Stomach (tissue), 8 donors: ENCODE measurements at regions not wholly inside any gene's neighbourhood (a gene's known extent, or its start where the extent isn't known, plus 50 kb on each side); places are given as distances from the start of the nearest gene placed in this dataset.

Experiments used
- DNase-seq, 2 donors: peaks; one replicate each; pipeline versions ENCODE4 v3.0.0 to v3.0.0-alpha.2; 2013 to 2019
- H3K27ac ChIP-seq, 5 donors: fragments of 200-600 bp in 4 of 5; sonication (generic) in 4 of 5; one replicate each; pipeline ENCODE4 v1.5.1; 2013 to 2019; ENCODE audit warnings: mild to moderate bottlenecking in 1 of 5, moderate library complexity in 1 of 5
- H3K27me3 ChIP-seq, 3 donors: fragments of 200-600 bp; sonication (generic); one replicate each; pipeline ENCODE4 v1.5.1; 2017 to 2019; ENCODE audit warnings: mixed run types in 1 of 3
- H3K36me3 ChIP-seq, 4 donors: fragments of 200-600 bp; sonication (generic); 1 replicate in 3 of 4; 2 replicates in 1 of 4; pipeline ENCODE4 v1.5.1; 2016 to 2019
- H3K4me1 ChIP-seq, 4 donors: fragments of 200-600 bp; sonication (generic); one replicate each; pipeline ENCODE4 v1.5.1; 2016 to 2019
- H3K4me3 ChIP-seq, 4 donors: fragments of 200-600 bp; sonication (generic) in 3 of 4; one replicate each; pipeline ENCODE4 v1.5.1; 2016 to 2019; ENCODE audit warnings: mild to moderate bottlenecking in 1 of 4
- H3K9me3 ChIP-seq, 4 donors: fragments of 200-600 bp; sonication (generic); one replicate each; pipeline ENCODE4 v1.5.1; 2016 to 2019
- CTCF ChIP-seq, 7 experiments: fragments of 450-650 bp in 4 of 7; fragments of 200-600 bp in 3 of 7; sonication (generic) in 3 of 7; IDR thresholded peaks; one replicate each; pipeline ENCODE4 v1.5.1; 2016 to 2019; ENCODE audit warnings: antibody characterized with exemption in 7 of 7, control low read depth in 2 of 7, mild to moderate bottlenecking in 1 of 7
- EP300 ChIP-seq: sonication (generic); formaldehyde crosslinking; IDR thresholded peaks from one replicate; pipeline ENCODE4 v1.6.1; 2017; ENCODE audit warnings: antibody characterized with exemption
- POLR2A ChIP-seq, 4 donors: fragments of 450-650 bp; IDR thresholded peaks; one replicate each; pipeline ENCODE4 v1.6.1; 2016; ENCODE audit warnings: antibody characterized with exemption in 4 of 4, control low read depth in 2 of 4, mild to moderate bottlenecking in 1 of 4, moderate library complexity in 1 of 4
- POLR2AphosphoS5 ChIP-seq, 3 donors: sonication (generic); formaldehyde crosslinking; IDR thresholded peaks; one replicate each; pipeline ENCODE4 v1.6.1; 2016; ENCODE audit warnings: antibody characterized with exemption in 3 of 3
- WGBS, 5 donors: extraction: QIAGEN DNeasy Blood & Tissue Kit in 3 of 5; methylation state at CpG; one replicate each; pipeline versions ENCODE4 v1.1.5 to v1.1.7; 2013 to 2018; 5-methylcytosine and 5-hydroxymethylcytosine counted together
- intact Hi-C: fragments of 100-400 bp; cut with DNase I; formaldehyde crosslinking; loops from one replicate; pipeline ENCODE4 v1.15.1; 2023; ENCODE audit warnings: low total_unique reads
- donor health status: healthy with polysubstance abuse.
- donor health status: Bipolar disorder and iron deficiency.
- donor health status: healthy.

- Histone ChIP-seq H3K4me1 (no peaks in the 10 kb centered on the region), H3K27ac (no peak overlapping the region), H3K4me3 (no peak overlapping the region), H3K36me3 (no peaks in the 10 kb centered on the region), H3K27me3 (no peaks in the 10 kb centered on the region), H3K9me3 (peaks cover 0 to 18% (median 0%) of the 10 kb centered on the region in 4 donors)
- TF ChIP-seq EP300 = no peak
- intact Hi-C loops = no loop called here
- WGBS, 5 donors = 88 to 98% (median 92%) methylated on average over 3 of the region's 3 CpGs; no CpG with 5 or more reads in 1 of the 5 donors
- no peak for DNase-seq
Measured at GRCh38 chr13:58181111-58181510, 549.6 kb downstream of the PCDH17 start.

- no peaks in the 10 kb centered on the region for H3K4me1 ChIP-seq
- no peaks in the 10 kb centered on the region for H3K36me3 ChIP-seq
- no peaks in the 10 kb centered on the region for H3K9me3 ChIP-seq
- H3K27me3 ChIP-seq = no peaks in the 10 kb centered on the region
- WGBS, 5 donors = 52 to 77% (median 69%) methylated on average over 4 of the region's 4 CpGs
- intact Hi-C loops = no loop called here
- TF ChIP-seq CTCF (IDR thresholded peaks at IDR 0.05) = no peak
- no peak for TF ChIP-seq EP300
- TF ChIP-seq POLR2AphosphoS5 (IDR thresholded peaks at IDR 0.05) = no peak
- TF ChIP-seq POLR2A (IDR thresholded peaks at IDR 0.05) = no peak
- DNase-seq = peak in 1 of 2 donors; percentile 15
- no peak overlapping the region for H3K27ac ChIP-seq
- H3K4me3 ChIP-seq = no peak overlapping the region
Measured at GRCh38 chr13:58187881-58188280, 556.3 kb downstream of the PCDH17 start.

GRCh38 chr13:58190577-58190976 lies 559.0 kb downstream of the PCDH17 start:
- no peak overlapping the region for H3K4me3 ChIP-seq
- no peaks in the 10 kb centered on the region for H3K9me3 ChIP-seq
- DNase-seq = peak in 1 of 2 donors; percentile 15
- no peaks in the 10 kb centered on the region for H3K4me1 ChIP-seq
- H3K27me3 ChIP-seq = no peaks in the 10 kb centered on the region
- no peak overlapping the region for H3K27ac ChIP-seq
- TF ChIP-seq POLR2A (IDR thresholded peaks at IDR 0.05) = no peak
- no peak for TF ChIP-seq POLR2AphosphoS5 (IDR thresholded peaks at IDR 0.05)
- no peak for TF ChIP-seq EP300
- no peak for TF ChIP-seq CTCF (IDR thresholded peaks at IDR 0.05)
- no peaks in the 10 kb centered on the region for H3K36me3 ChIP-seq
- intact Hi-C loops = no loop called here
- 35 to 51% (median 49%) methylated on average over 4 of the region's 4 CpGs for WGBS, 5 donors

GRCh38 chr13:58191754-58192153 lies 560.2 kb downstream of the PCDH17 start:
- TF ChIP-seq POLR2A (IDR thresholded peaks at IDR 0.05) (no peak), EP300 (no peak), CTCF (IDR thresholded peaks at IDR 0.05) (no peak), POLR2AphosphoS5 (IDR thresholded peaks at IDR 0.05) (no peak)
- Histone ChIP-seq H3K4me1 (no peaks in the 10 kb centered on the region), H3K36me3 (no peaks in the 10 kb centered on the region), H3K9me3 (no peaks in the 10 kb centered on the region), H3K27ac (no peak overlapping the region), H3K4me3 (no peak overlapping the region), H3K27me3 (no peaks in the 10 kb centered on the region)
- 67 to 95% (median 87%) methylated on average over 1 of the region's 1 CpG for WGBS, 5 donors
- intact Hi-C loops = no loop called here
- no peak for DNase-seq

GRCh38 chr13:58202099-58202498 lies 570.6 kb downstream of the PCDH17 start:
- no peak for DNase-seq
- no peaks in the 10 kb centered on the region for H3K36me3 ChIP-seq
- H3K27ac ChIP-seq = no peak overlapping the region
- WGBS, 5 donors = 95 to 100% (median 96%) methylated on average over 1 of the region's 1 CpG
- H3K27me3 ChIP-seq = no peaks in the 10 kb centered on the region
- TF ChIP-seq POLR2AphosphoS5 (IDR thresholded peaks at IDR 0.05) = no peak
- TF ChIP-seq POLR2A (IDR thresholded peaks at IDR 0.05) = no peak
- TF ChIP-seq CTCF (IDR thresholded peaks at IDR 0.05) = no peak
- TF ChIP-seq EP300 = no peak
- H3K4me3 ChIP-seq = no peak overlapping the region
- intact Hi-C loops = no loop called here
- no peaks in the 10 kb centered on the region for H3K4me1 ChIP-seq
- H3K9me3 ChIP-seq = no peaks in the 10 kb centered on the region
